ENCODE measurements at regions not wholly inside any gene's neighbourhood (a gene's known extent, or its start where the extent isn't known, plus 50 kb on each side); places are given as distances from the start of the nearest gene placed in this dataset.

GRCh38 chr9:31840702-31841101 is 543.7 kb upstream of the ACO1 start:
- H3K36me3 ChIP-seq (replicated peaks; ENCODE audit: insufficient read depth, low read length) = no peaks in the 10 kb centered on the region
- H3K27me3 ChIP-seq (replicated peaks; ENCODE audit: insufficient read depth, low read length) = no peaks in the 10 kb centered on the region
- H3K27ac ChIP-seq (ENCODE audit: low read length) = no peak overlapping the region
- no peak overlapping the region for H3K4me2 ChIP-seq (ENCODE audit: low read depth, low read length)
- no peaks in the 10 kb centered on the region for H3F3A ChIP-seq (ENCODE audit: insufficient read depth, low read length)
- no peak overlapping the region for H3K4me3 ChIP-seq (ENCODE audit: low read length)
- no peak overlapping the region for H3K9ac ChIP-seq (ENCODE audit: low read length)
- H3K9me3 ChIP-seq (replicated peaks; ENCODE audit: insufficient read depth, low read length) = no peaks in the 10 kb centered on the region
- no peak overlapping the region for H2AFZ ChIP-seq (ENCODE audit: low read length)
- TF ChIP-seq CTCF (IDR thresholded peaks at IDR 0.05; ENCODE audit: low read length) = no peak
- TF ChIP-seq EZH2 (optimal IDR thresholded peaks at IDR 0.05; ENCODE audit: low read depth, low read length) = no peak
- TF ChIP-seq EZH2phosphoT487 (IDR thresholded peaks at IDR 0.05; ENCODE audit: low read length) = no peak
- H3K9me2 ChIP-seq (replicated peaks; ENCODE audit: insufficient read depth, low read length) = no peaks in the 10 kb centered on the region
- H3K79me2 ChIP-seq (ENCODE audit: low read length) = no peaks in the 10 kb centered on the region
- H4K20me1 ChIP-seq (ENCODE audit: insufficient read depth, low read length) = no peaks in the 10 kb centered on the region
- no peaks in the 10 kb centered on the region for H3K4me1 ChIP-seq (ENCODE audit: low read length)
- no peak for DNase-seq

- Histone ChIP-seq H3K27ac (ENCODE audit: low read length) (no peak overlapping the region), H3K9me2 (replicated peaks; ENCODE audit: insufficient read depth, low read length) (no peaks in the 10 kb centered on the region), H3K9me3 (replicated peaks; ENCODE audit: insufficient read depth, low read length) (no peaks in the 10 kb centered on the region), H3K4me2 (ENCODE audit: low read depth, low read length) (no peak overlapping the region), H3K27me3 (replicated peaks; ENCODE audit: insufficient read depth, low read length) (no peaks in the 10 kb centered on the region), H3K36me3 (replicated peaks; ENCODE audit: insufficient read depth, low read length) (no peaks in the 10 kb centered on the region), H3K4me3 (ENCODE audit: low read length) (no peak overlapping the region), H3K4me1 (ENCODE audit: low read length) (no peaks in the 10 kb centered on the region), H3F3A (ENCODE audit: insufficient read depth, low read length) (no peaks in the 10 kb centered on the region), H3K79me2 (ENCODE audit: low read length) (no peaks in the 10 kb centered on the region), H3K9ac (ENCODE audit: low read length) (no peak overlapping the region), H2AFZ (ENCODE audit: low read length) (no peak overlapping the region), H4K20me1 (ENCODE audit: insufficient read depth, low read length) (no peaks in the 10 kb centered on the region)
- DNase-seq = no peak
- TF ChIP-seq EZH2phosphoT487 (IDR thresholded peaks at IDR 0.05; ENCODE audit: low read length) = no peak
- no peak for TF ChIP-seq EZH2 (optimal IDR thresholded peaks at IDR 0.05; ENCODE audit: low read depth, low read length)
- TF ChIP-seq CTCF (IDR thresholded peaks at IDR 0.05; ENCODE audit: low read length) = no peak
These were observed 536.5 kb upstream of the ACO1 start for GRCh38 chr9:31847963-31848362.

GRCh38 chr9:31848505-31849285 is 535.7 kb upstream of the ACO1 start:
- H3K9me2 ChIP-seq (replicated peaks; ENCODE audit: insufficient read depth, low read length) = no peaks in the 10 kb centered on the region
- no peak overlapping the region for H3K4me2 ChIP-seq (ENCODE audit: low read depth, low read length)
- no peaks in the 10 kb centered on the region for H3K4me1 ChIP-seq (ENCODE audit: low read length)
- no peaks in the 10 kb centered on the region for H4K20me1 ChIP-seq (ENCODE audit: insufficient read depth, low read length)
- no peak overlapping the region for H3K4me3 ChIP-seq (ENCODE audit: low read length)
- no peaks in the 10 kb centered on the region for H3K79me2 ChIP-seq (ENCODE audit: low read length)
- H3K9ac ChIP-seq (ENCODE audit: low read length) = no peak overlapping the region
- no peak for DNase-seq
- no peaks in the 10 kb centered on the region for H3K27me3 ChIP-seq (replicated peaks; ENCODE audit: insufficient read depth, low read length)
- no peak overlapping the region for H3K27ac ChIP-seq (ENCODE audit: low read length)
- H2AFZ ChIP-seq (ENCODE audit: low read length) = no peak overlapping the region
- no peaks in the 10 kb centered on the region for H3K9me3 ChIP-seq (replicated peaks; ENCODE audit: insufficient read depth, low read length)
- H3F3A ChIP-seq (ENCODE audit: insufficient read depth, low read length) = no peaks in the 10 kb centered on the region
- H3K36me3 ChIP-seq (replicated peaks; ENCODE audit: insufficient read depth, low read length) = no peaks in the 10 kb centered on the region
- TF ChIP-seq CTCF (IDR thresholded peaks at IDR 0.05; ENCODE audit: low read length) (no peak), EZH2 (optimal IDR thresholded peaks at IDR 0.05; ENCODE audit: low read depth, low read length) (no peak), EZH2phosphoT487 (IDR thresholded peaks at IDR 0.05; ENCODE audit: low read length) (no peak)
